ENCODE measurements at regions not wholly inside any gene's neighbourhood (a gene's known extent, or its start where the extent isn't known, plus 50 kb on each side); places are given as distances from the start of the nearest gene placed in this dataset.
A peak's percentile ranks its signal among the peaks of the same experiment; 100 is the strongest.

DNA sequence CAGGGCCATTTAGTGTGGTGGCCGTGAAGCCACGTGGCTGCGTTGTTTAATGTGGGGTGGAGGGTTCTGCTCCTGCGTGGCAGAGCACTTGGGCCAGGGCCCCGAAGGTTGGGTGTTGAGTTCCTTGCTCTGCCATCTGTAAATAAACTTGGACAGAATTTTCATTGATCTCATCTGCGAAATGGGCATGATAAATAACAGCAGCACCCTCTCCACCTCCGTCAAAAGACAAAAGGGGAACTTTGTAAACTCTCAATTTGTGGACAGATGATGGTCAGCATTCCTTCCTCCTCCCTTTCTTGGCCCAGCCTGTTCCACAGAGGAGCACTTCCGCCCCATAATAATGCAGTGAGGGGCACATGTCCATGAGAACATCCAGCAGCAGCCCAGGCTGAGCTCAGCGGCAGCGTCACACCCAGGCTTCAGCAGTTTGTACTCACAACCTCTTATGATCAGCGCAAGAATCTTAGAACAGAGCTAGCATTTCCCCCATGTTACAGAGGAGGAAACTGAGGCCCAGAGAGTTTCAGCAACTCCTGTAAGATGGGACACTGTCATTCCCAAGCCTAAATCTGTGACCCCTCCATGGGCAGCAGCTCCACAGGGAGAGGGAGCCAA, 874.5 kb downstream of the BRD1 start:
- no peak for DNase-seq

DNA sequence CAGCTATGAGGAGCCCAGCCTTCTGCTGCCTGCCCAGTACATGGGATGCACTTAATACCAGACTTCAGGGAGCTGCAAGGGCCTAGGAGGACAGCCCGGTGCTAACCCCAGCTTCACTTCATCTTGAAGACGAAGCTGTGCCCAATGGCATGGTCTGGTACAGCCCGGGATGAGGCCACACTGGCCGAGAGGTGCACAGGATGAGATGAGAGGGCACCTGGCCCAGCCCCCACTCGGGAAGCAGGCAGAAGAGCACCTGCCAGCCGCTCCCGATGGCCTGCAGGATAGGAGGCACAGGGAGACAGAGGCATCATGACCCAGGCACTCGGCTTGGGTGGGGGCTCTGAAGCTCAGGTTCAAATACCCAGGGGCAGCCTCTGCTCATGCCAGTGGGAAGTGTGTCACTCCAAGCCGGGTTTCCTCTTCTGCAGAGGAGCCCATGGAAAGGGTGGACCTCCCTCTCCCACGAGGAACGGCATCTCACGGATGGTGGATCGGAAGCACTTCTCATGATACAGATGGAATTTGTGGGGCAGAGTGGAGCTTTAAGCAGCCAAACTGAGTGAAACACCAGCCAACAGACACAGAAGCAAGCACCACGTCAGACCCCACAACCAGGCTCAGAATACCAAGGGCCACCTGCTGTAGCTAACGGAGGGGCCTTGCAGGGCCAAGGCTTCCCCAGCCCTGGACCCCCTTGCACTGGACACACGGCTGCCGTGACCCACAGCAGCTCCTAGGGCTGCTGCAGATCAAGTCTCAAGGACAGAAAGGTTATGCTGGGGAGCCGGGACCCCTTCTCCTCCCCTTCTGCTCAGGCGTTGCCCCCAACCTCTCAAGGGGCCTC, 875.2 kb downstream of the BRD1 start:
- DNase-seq, result no peak

DNA sequence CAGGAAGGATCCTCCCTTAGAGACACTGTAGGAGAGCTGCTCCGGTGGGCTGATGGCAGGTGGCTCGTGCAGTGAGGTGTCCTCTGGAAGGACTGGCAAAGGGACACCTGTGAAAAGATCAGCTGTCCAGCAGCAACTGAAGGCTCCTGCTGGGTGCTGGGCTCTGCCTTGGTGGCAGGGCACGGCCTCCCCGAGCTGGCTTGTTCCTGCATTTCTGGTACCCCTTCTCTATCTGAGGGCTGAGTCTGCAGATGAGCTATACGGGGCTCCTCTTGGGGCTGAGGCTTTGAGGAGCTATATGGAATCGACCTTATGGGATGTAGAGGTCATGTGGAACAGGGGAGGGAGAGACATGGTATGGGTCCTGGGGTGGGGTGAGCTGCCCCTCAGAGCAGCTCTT, 875.8 kb downstream of the BRD1 start:
- no peak for DNase-seq

DNA sequence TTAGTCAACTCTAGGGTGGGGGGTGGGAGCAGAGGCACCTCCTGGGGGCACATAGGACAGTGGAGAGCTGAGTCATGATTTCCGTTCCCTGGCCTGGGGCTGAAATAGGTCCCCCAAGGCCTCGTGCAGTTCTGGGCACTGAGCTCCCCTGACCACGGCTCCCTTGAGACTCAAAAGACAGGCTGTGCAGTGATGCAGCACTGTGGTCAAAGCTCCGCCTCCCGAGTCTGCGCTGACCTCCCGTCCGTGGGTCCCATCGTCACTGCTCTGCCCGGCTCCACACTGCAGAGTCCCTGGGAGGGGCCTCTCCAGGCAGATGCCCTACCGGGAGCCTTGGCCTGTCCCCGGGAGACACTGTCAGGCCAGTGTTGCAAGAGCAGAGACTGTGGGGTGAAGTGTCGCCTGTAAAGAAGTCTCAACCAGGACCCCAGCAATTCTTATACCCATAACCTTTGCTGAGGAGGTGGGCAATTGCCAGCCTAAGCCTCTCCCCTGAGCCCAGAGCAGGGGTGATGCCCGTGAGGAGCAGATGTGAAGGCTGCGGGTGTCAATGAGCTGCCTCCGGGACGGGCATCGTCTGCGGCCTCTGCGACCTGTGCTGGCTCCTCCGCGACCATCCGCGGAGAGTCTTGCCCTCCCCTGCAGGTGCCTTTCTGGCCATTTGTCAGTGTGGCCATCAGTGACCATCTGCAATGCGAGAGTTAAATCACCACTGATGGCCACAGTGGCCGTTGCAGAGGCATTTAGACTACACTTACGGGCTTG, 877.3 kb downstream of the BRD1 start:
- no peak for DNase-seq

DNA sequence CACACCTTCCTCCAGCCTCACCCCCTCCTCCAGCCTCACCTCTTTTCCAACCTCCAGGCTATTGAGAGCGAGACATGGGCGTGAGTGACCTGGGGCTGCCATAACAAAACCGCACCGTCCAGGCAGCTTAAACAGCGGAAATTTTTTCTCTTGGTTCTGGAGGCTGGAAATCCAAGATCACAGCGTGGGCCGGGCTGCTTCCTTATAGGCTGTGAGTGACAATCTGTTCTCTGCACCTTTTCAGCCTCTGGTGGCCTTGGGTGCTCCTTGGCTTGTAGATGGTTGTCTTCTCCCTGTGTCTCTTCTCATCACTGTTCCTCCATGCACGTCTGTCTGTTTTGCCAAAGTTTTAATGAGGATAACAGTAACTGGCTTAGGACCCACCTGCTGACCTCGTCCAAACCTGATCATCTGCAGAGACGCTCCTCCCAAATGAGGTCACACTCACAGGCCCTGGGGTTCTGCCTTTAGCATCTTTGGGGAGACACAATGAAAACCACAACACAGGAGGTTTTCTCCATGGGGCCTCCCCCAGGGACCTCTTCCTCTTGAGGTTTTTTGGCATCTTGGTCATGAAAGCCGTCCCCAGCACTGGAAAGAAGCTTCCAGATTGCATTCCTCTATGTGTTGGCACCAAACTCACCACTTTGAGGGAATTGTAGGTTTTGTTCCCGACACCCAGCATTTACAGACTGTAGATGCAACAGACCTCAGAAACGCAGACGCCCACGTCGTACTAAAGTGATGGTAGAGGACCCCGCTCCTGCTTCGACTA, 878.1 kb downstream of the BRD1 start:
- DNase-seq, result no peak

DNA sequence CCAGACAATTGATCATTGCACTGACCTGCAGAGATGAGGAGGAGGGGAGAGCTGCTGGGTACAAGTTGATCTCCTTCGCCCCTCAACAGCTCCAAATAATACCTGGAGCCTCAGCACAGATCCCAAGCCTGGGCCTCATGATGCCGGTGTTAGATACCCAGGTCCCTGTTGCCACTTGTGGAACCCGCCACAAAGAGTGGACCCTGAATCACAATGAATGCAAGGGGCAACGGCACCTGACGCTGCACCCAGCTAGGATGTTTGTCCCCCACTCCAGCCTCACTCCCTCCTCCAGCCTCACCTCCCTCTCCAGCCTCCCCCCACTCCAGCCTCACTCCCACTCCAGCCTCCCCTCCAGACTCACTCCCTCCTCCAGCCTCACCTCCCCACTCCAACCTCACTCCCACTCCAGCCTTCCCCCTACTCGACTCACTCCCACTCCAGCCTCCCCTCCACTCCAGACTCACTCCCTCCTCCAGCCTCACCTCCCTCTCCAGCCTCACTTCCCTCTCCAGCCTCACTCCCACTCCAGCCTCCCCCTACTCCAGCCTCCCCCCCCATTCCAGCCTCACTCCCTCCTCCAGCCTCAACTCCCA, 879.0 kb downstream of the BRD1 start:
- DNase-seq, result no peak

DNA sequence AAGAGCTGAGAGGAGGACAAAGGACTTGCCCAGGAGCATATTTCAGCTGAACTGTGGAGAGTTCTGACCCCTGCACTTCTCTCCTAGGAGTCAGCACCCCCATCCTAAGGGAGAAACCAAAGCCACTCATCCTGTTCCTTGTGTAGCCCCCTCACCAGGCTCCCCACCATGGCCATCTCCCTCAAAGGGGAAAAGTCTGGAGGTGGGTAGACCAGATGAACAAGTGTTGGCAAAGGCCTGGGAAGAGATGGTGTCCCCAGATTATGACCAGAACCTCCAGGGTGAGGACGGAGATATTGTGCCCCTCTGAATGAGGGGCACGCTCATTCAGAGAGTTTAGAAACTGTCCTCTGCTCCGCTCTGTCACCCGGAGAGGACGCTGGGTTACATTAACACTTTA, 880.0 kb downstream of the BRD1 start:
- DNase-seq, result no peak

DNA sequence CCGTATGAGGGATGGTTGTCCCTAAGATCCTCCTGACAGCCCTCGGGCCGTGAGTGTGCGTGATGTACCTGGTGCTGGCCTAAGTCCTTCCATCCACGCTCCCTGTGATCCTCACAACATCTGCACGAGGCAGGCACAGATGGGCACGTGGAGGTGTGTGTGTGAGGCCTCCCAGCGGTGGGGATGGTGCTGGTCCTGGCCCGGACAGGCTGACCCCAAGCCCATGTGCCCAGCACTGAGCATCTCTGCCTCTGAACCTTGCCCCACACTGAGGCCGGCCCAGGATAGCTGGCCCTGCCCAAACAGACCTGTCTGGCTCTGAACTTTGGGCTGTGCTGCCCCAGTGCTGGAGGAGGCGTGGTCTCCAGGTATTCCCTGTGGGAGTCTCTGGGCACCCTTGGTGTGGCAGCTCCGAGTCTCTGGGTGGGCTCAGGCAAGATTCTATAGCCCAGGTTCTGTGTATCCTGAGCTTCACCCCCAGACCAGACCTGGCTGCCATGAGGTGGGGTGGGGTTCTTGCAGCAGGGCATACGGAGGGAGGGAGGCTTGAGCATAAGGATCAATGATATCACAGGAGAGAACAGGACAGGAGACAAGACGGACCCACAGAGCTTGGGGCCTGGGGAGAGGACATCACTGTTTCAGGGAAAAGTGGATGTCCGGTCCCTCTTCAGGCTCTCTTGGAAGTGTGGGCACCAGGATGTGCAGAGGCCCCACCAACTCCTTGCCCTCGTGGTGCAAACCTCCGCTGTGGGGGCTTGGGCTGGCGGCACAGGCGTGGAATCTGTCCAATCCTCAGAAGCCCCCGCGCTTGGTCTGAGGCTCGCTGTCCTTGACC, 881.8 kb downstream of the BRD1 start:
- no peak for DNase-seq

DNA sequence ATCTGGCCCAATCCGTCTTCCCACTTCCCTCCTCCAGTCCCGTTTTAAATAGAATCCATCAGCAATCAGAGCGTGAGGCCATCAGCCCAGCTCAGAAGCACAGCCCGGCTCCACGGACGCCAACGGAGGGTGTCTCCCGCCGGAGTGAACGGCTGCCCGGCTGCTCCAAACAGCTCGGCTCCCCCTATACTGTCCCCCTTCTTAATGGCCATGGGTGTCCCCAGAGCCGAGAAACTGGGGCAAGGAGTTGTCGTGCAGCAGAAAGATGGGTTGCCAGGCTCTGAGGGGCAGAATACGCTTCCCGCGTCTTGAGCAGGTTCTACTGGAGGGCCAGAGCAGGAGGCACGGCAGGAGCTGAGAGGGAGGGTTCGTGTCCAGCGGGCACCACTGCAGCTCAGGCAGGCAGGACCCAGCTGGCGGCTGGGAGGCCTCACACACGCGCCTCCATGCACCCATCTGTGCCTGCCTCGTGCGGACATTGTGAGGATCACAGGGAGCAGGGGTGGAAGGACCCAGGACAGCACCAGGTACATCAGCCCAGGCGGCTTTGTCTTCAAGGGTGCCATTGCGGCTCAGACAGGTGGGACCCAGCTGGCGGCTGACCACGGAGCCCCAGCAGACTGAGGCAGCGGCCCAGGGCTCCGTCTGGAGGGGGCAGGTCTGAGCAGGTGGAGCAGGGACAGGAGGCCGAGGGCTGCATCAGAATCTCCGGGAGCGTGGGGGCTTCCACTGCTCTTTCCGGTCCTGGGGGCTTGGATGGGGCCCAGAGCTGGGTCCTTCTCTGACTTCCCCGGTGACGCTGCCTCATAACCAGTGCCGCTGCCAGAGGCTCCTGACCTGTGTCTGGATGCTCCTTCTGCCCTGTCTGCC, 882.7 kb downstream of the BRD1 start:
- DNase-seq, result no peak

DNA sequence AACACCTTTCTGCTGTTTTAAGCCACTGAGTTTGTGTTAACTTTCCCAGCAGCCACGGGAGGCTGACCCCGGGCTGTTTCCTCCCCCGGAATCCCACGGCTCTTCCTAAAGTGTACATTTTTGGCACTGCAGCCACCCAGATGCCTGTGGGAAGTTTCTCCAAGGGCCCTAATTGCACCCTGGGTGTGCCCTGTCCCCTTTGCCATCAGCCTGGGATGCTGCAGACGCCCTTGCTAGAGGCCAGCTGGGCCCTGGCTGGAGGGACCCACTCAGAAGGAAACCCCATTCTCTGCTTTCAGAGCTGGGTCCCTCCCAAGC, 883.3 kb downstream of the BRD1 start:
- DNase-seq, result no peak

DNA sequence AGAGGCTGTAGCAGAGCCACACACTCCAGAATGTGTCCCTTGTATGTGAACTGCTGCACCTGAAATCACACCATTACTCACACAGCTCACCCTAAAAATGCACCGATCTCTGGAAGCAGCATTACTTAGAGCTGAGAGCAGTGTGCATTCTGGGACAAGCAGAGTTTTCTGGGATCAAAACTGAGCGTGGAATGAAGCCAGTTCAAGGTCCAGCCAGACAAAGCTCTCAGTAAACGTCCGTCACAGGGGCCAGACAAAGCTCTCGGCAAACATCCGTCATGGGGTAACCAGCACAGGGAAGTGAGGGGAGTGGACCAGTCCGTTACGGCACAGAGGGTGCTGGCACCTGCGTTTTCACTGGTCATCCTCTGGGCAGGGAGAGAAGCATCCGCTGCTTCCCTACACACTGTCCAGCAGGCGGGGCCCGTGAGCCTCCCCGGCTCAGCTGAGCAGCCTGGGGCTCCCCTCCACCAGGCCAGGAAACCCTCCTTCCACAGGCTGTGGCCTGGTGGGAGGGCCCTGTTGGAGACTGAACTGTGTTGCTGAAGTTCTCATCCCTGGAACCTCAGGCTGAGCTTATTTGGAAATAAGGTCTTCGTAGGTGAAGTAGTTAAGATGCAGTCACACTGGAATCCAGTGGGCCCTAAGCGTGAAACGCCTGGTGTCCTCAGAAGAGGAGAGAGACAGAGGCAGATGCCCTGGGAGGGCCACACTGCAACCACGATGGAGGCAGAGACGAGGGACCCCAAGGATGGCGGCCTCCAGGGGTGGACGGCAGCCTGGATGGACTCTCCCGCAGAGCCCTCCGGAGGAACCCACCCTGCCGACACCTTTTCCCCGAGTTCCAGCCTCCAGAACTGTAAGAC, 883.9 kb downstream of the BRD1 start:
- DNase-seq, result peak in 37 of 56 donors; percentile 16 to 78 (median 38)

DNA sequence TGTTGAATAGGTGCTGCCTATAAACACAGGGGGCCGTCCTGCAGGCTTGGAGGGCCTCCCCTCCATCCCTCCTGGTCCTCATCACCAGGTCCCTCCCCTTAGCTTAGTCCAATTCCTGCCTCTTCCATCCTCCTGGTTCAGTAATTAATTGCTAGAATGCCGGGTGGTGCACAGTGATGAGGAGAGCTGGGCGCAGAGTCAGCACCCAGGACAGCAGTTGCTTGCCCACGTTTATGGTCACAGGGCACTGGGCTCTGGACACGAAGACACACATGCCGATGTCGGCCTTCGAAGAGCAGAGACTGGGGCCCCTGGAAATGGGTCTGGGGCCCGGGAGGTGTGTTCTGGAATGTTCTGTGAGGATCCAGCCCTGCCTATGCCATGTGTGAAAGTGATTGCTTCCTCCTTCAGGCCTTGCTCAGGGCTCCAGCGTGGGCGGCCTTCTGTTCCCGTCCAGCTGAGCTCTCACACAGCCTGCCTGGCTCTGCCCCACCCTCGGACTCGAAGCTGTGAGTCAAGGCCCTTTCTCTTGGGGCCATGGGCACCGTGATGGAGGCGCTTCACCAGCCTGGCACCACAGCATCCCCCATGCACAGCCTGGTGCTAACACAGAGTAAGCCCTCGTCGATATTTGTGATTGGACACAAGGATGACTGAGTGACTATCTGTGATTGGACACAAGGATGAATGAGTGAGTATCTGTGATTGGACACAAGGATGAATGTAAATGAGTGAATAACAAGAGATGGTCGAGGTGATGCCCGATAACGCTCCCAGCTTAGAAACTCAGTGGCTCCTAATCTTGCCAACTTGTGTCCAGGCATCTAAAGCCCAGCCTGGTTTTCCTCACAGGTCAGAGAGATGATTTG, 884.7 kb downstream of the BRD1 start:
- DNase-seq, result peak in 1 of 56 donors; percentile 50

DNA sequence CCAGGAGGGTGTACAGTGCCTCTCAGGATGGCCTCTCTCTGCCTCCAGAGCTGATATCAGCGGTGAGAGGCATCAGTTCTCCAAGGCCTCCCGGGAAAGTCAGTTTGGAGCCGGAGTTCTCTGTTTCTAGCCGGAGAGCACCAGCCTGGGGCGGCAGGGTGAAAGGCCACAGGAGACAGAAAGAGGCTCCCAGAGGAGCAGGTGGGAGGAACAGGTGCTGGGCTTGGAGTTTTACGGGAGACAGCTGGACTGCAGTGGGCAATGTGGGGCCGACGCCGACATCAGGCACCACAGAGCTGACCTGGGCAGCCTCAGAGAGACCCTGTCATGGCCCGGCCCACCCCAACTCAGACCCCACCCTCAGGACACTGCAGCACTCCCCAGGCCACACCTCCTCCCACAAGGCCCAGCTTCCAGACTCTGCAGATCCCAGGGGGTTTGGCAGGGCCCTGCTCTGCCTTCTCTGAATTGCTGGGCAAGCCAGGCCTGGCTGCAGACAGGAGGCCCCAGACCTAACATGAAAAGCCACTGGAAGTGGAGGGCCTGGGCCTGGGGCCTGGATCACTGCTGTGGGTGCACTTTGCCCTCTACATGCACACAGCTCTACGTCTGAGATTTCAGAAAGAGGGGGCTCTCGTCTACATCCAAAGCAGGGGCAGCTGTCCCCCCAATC, 885.6 kb downstream of the BRD1 start:
- no peak for DNase-seq

DNA sequence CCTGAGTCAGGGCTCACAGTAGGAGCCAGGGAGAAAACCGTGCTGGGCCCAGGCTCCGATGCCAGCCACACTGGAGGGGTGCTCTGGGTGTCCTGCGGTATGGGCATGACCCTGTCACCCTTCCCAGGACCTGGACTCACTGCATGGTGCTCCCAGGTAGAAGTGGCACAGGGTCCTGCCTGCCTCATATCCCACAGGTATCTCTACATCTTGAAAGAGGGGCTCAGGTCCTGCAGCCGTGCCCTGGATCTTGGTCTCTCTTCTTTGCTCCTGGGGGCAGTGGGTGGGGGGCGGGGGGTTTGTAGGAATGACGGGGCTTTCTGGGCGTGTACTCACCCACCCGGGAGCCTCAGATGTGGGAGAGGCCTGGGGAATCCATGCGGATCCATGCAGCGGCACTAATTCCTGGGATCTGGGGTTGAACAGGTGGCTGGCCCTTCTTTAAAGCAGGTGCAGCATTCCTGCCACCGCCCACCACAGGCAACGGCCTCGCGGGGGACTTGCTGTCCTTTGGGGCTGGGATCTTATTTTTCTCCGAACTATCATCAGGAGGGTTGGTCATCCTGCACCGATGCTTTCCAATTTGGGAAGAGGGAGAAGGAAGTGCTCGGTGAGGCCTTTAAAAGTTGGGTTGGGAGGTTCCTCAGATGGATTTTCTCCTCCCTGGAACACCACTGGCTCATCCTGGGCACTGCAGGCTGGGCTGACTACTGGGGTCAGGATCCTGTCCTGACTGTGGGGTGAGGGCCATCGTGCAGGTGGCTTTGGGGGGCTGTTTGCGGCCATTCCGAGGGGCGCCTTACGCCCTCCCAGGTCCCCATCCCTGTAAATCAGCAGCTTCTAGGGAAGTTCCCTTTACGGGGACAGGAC, 886.4 kb downstream of the BRD1 start:
- DNase-seq, result no peak

DNA sequence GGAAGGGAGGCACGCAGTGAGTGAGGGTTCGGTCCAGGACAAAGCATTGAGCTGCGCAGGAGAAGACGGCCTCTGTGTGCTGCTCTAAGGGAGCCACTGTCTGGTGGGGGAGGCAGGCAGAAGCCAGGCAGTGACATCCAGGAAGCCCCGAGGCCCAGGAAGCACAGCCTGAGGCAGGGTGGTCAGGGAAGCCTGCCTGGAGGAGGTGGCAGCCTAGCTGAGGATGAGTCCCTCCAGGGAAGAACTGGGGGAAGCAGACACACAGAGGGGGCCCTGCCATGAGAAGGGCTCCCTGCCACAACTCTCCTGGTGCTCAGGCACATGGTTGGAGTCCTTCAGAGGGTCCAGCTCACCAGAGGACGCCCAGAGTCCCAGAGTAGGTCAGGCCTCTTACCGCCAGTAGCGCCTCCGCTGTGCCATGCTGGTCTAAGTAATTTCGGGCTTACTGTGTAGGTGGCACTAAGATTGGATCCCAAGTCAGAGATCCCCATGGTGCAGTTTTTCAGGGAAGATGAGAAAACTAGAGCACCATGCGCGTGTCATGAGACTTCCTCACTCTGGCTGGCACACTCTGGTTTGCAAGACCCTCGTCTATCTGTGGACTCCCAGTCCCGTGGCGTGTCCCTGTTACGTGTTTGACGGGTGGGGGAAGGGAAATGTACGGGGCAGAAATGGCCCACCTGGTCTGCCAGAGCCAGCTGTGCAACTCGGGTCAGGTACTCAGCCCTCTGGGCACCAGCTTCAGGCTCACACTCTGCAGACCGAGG, 887.2 kb downstream of the BRD1 start:
- no peak for DNase-seq
